ENCODE measurements at regions not wholly inside any gene's neighbourhood (a gene's known extent, or its start where the extent isn't known, plus 50 kb on each side); places are given as distances from the start of the nearest gene placed in this dataset.

- Mint-ChIP-seq H3K4me1 (no peaks in the 10 kb centered on the region), H3K9me3 (ENCODE audit: insufficient read depth) (peaks cover under 1% of the 10 kb centered on the region), H3K4me3 (no peak overlapping the region), H3K27ac (no peak overlapping the region), H3K27me3 (no peaks in the 10 kb centered on the region)
- Histone ChIP-seq H3K79me2 (ENCODE audit: control insufficient read depth, insufficient read depth, low read length) (no peaks in the 10 kb centered on the region), H3K4me3 (ENCODE audit: control extremely low read depth in 1 of 5, extremely low read depth in 1 of 5, insufficient read depth in 1 of 5, low read depth in 2 of 5, low read length in 4 of 5) (no peak overlapping the region), H3K36me3 (replicated peaks in 1 of 2; ENCODE audit: control extremely low read depth in 1 of 2, control insufficient read depth in 1 of 2, extremely low read depth in 1 of 2, insufficient read depth in 2 of 2, low read length in 1 of 2) (no peaks in the 10 kb centered on the region), H3K4me2 (replicated peaks; ENCODE audit: low read depth, low read length, poor library complexity, severe bottlenecking) (no peak overlapping the region), H3K27ac (ENCODE audit: low read length in 2 of 2) (no peak overlapping the region), H3K27me3 (replicated peaks in 1 of 4; ENCODE audit: control extremely low read depth in 1 of 4, control insufficient read depth in 3 of 4, insufficient read depth in 4 of 4, low read length in 3 of 4) (no peaks in the 10 kb centered on the region), H3K4me1 (ENCODE audit: control insufficient read depth in 2 of 2, insufficient read depth in 2 of 2, low read length in 2 of 2) (no peaks in the 10 kb centered on the region), H3K9me3 (ENCODE audit: control extremely low read depth in 1 of 3, control insufficient read depth in 2 of 3, insufficient read depth in 1 of 3, low read length in 2 of 3) (peaks cover 0 to 7% (median 4%) of the 10 kb centered on the region in 3 donors), H2AFZ (ENCODE audit: insufficient read depth, low read depth, low read length, poor library complexity, severe bottlenecking) (no peak overlapping the region), H3K9ac (ENCODE audit: low read length) (no peak overlapping the region), H4K20me1 (ENCODE audit: control insufficient read depth, insufficient read depth, low read length, poor library complexity, severe bottlenecking) (no peaks in the 10 kb centered on the region)
- no CpG with 5 or more reads among the region's 2 CpGs for WGBS (ENCODE audit: insufficient coverage)
- TF ChIP-seq EZH2 (IDR thresholded peaks at IDR 0.05; ENCODE audit: borderline replicate concordance, insufficient read depth, low read depth, low read length, poor library complexity, severe bottlenecking): no peak
- TF ChIP-seq CTCF (IDR thresholded peaks at IDR 0.05): no peak
- ATAC-seq (ENCODE audit: low read depth) (no peak), DNase-seq (no peak)
- ChIA-PET CTCF (no interaction called here), POLR2A (no interaction called here)
- intact Hi-C loops (cut with micrococcal nuclease): no loop called here
Measured at GRCh38 chr13:56396318-56396717, 744.4 kb upstream of the PRR20A start.

GRCh38 chr13:56400774-56401173 is 739.9 kb upstream of the PRR20A start:
- Histone ChIP-seq H3K36me3 (replicated peaks in 1 of 2; ENCODE audit: control extremely low read depth in 1 of 2, control insufficient read depth in 1 of 2, extremely low read depth in 1 of 2, insufficient read depth in 2 of 2, low read length in 1 of 2) (no peaks in the 10 kb centered on the region), H3K4me3 (ENCODE audit: control extremely low read depth in 1 of 5, extremely low read depth in 1 of 5, insufficient read depth in 1 of 5, low read depth in 2 of 5, low read length in 4 of 5) (no peak overlapping the region), H3K9me3 (ENCODE audit: control extremely low read depth in 1 of 3, control insufficient read depth in 2 of 3, insufficient read depth in 1 of 3, low read length in 2 of 3) (peaks cover 0 to 20% (median 0%) of the 10 kb centered on the region in 3 donors), H3K9ac (ENCODE audit: low read length) (no peak overlapping the region), H3K4me2 (replicated peaks; ENCODE audit: low read depth, low read length, poor library complexity, severe bottlenecking) (no peak overlapping the region), H3K4me1 (ENCODE audit: control insufficient read depth in 2 of 2, insufficient read depth in 2 of 2, low read length in 2 of 2) (no peaks in the 10 kb centered on the region), H3K27me3 (replicated peaks in 1 of 4; ENCODE audit: control extremely low read depth in 1 of 4, control insufficient read depth in 3 of 4, insufficient read depth in 4 of 4, low read length in 3 of 4) (no peaks in the 10 kb centered on the region), H3K27ac (ENCODE audit: low read length in 2 of 2) (no peak overlapping the region), H2AFZ (ENCODE audit: insufficient read depth, low read depth, low read length, poor library complexity, severe bottlenecking) (no peak overlapping the region), H4K20me1 (ENCODE audit: control insufficient read depth, insufficient read depth, low read length, poor library complexity, severe bottlenecking) (no peaks in the 10 kb centered on the region), H3K79me2 (ENCODE audit: control insufficient read depth, insufficient read depth, low read length) (no peaks in the 10 kb centered on the region)
- no peak for DNase-seq
- no peak for TF ChIP-seq CTCF (IDR thresholded peaks at IDR 0.05)
- TF ChIP-seq EZH2 (IDR thresholded peaks at IDR 0.05; ENCODE audit: borderline replicate concordance, insufficient read depth, low read depth, low read length, poor library complexity, severe bottlenecking): no peak
- 98% methylated on average over 3 of the region's 3 CpGs for WGBS (ENCODE audit: insufficient coverage)
- intact Hi-C loops (cut with micrococcal nuclease): no loop called here
- Mint-ChIP-seq H3K4me3 (no peak overlapping the region), H3K4me1 (no peaks in the 10 kb centered on the region), H3K9me3 (ENCODE audit: insufficient read depth) (peaks cover 2% of the 10 kb centered on the region), H3K27ac (no peak overlapping the region), H3K27me3 (no peaks in the 10 kb centered on the region)
- POLR2A ChIA-PET: no interaction called here
- ATAC-seq (ENCODE audit: low read depth): no peak
- CTCF ChIA-PET: no interaction called here

Data from B cell (primary cell).